Aorta (tissue), 5 donors: ENCODE measurements at regions not wholly inside any gene's neighbourhood (a gene's known extent, or its start where the extent isn't known, plus 50 kb on each side); places are given as distances from the start of the nearest gene placed in this dataset.
A peak's percentile ranks its signal among the peaks of the same experiment; 100 is the strongest.

Experiments
- ATAC-seq: fragments of 200-7000 bp; cut with Tn5 transposase; one replicate; pipeline ENCODE4 v1.9.1; 2022; ENCODE audit warnings: moderate library complexity; ENCODE audit not compliant: low FRiP score
- DNase-seq, 2 donors: peaks; one replicate each; pipeline ENCODE4 v3.0.0-alpha.2; 2020
- H3K27ac ChIP-seq, 2 donors: one replicate each; pipeline ENCODE4 v1.5.1; 2013; ENCODE audit warnings: low read length in 2 of 2, mild to moderate bottlenecking in 2 of 2, moderate library complexity in 2 of 2, control low read depth in 1 of 2, inconsistent platforms in 1 of 2, low read depth in 1 of 2
- H3K27me3 ChIP-seq, 2 donors: one replicate each; pipeline ENCODE4 v1.6.1; 2013; ENCODE audit warnings: control low read depth in 1 of 2, low read length in 1 of 2, mild to moderate bottlenecking in 1 of 2, moderate library complexity in 1 of 2; ENCODE audit not compliant: insufficient read depth in 2 of 2, control insufficient read depth in 1 of 2
- H3K36me3 ChIP-seq, 2 donors: one replicate each; pipeline ENCODE4 v1.6.1; 2013; ENCODE audit warnings: control low read depth in 1 of 2, low read length in 1 of 2, mild to moderate bottlenecking in 1 of 2; ENCODE audit not compliant: insufficient read depth in 2 of 2, control insufficient read depth in 1 of 2
- H3K4me1 ChIP-seq, 2 donors: one replicate each; pipeline ENCODE4 v1.6.1; 2013; ENCODE audit warnings: low read length in 2 of 2, control low read depth in 1 of 2, mild to moderate bottlenecking in 1 of 2, moderate library complexity in 1 of 2; ENCODE audit not compliant: insufficient read depth in 2 of 2, control insufficient read depth in 1 of 2
- H3K4me3 ChIP-seq, 2 donors: one replicate each; pipeline ENCODE4 v1.5.1; 2013; ENCODE audit warnings: low read length in 2 of 2, control low read depth in 1 of 2, mild to moderate bottlenecking in 1 of 2
- H3K9me3 ChIP-seq: one replicate; pipeline ENCODE4 v1.6.1; 2013; ENCODE audit warnings: mild to moderate bottlenecking, low read length; ENCODE audit not compliant: control insufficient read depth
- WGBS, 2 donors: extraction: QIAGEN DNeasy Blood & Tissue Kit; methylation state at CpG; one replicate each; pipeline ENCODE4 v1.1.7; 2013; 5-methylcytosine and 5-hydroxymethylcytosine counted together
- intact Hi-C, 2 donors: fragments of 100-400 bp; cut with DNase I; formaldehyde crosslinking; loops; one replicate each; pipeline versions ENCODE4 v1.14.2 to v1.15.0; 2022
- donor health status: healthy with polysubstance abuse.
- donor health status: Bipolar disorder and iron deficiency.
- donor health status: DM: no; HTN: no; CAD: no.
- donor health status: DM: no; HTN: no; CAD: no.
- donor health status: DM: yes; HTN: yes; CAD: no.

DNA sequence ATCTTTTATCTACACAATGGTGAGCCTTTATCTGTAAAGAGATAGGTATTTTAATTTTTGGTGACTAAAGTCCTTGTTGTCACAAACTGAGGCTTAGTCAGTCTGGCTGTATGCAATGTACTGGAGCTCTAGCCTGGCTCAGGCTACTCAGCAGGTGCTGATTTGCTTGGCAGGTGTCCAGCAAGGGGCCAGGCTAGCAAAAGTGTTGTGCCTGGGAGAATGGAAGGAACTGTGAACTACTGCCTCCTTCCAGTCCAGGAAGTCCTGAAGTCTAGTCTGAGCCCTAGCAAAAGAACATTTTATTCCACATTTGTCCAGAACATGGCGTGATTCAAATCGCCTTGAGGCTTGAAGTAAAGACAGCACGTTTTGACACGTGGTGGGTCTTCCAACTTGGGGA lies 260.5 kb downstream of the CCDC85A start:
- DNase-seq: peak in 1 of 2 donors; percentile 66
- H3K4me3 ChIP-seq: no peak overlapping the region
- peaks cover 2% of the 10 kb centered on the region for H3K9me3 ChIP-seq
- peaks cover 0 to 2% of the 10 kb centered on the region in 2 donors for H3K27me3 ChIP-seq
- no peaks in the 10 kb centered on the region for H3K4me1 ChIP-seq
- intact Hi-C loops: no loop called here
- H3K36me3 ChIP-seq: no peaks in the 10 kb centered on the region
- H3K27ac ChIP-seq: no peak overlapping the region
- ATAC-seq: no peak
- WGBS, 2 donors: 55 to 60% methylated on average over 4 of the region's 4 CpGs

DNA sequence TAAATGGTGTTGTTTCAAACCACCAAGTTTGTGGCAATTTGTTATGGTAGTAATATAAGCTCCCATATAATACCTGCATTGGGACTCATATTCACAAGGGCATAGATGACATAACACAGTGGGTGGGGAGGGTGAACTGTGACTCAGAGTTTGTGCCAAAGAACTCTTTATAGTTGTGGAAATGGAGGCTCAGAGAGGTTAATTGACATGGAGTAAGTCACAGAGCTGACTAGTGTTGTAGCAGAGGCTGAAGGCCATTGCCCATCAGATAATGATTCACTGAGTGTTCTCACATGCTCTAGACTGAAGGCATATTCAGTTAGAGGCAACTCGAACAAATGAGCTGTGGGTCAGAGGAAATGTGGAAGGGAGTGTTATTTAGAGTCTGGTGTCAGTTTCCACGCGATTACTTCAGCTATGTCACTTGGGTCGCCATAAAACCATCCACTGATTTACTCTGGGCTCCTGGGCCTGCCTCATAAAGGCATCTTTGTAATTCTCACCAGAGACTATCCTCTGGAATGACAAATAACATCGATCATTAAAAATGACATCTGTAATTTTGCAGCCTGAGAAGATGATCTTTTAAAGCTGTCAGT lies 264.7 kb downstream of the CCDC85A start:
- Histone ChIP-seq H3K36me3 (no peaks in the 10 kb centered on the region), H3K27me3 (no peaks in the 10 kb centered on the region), H3K4me3 (no peak overlapping the region), H3K27ac (no peak overlapping the region), H3K9me3 (peaks cover 2% of the 10 kb centered on the region), H3K4me1 (no peaks in the 10 kb centered on the region)
- ATAC-seq (no peak), DNase-seq (no peak)
- WGBS, 2 donors: 31 to 39% methylated on average over 5 of the region's 5 CpGs
- intact Hi-C loops: no loop called here

DNA sequence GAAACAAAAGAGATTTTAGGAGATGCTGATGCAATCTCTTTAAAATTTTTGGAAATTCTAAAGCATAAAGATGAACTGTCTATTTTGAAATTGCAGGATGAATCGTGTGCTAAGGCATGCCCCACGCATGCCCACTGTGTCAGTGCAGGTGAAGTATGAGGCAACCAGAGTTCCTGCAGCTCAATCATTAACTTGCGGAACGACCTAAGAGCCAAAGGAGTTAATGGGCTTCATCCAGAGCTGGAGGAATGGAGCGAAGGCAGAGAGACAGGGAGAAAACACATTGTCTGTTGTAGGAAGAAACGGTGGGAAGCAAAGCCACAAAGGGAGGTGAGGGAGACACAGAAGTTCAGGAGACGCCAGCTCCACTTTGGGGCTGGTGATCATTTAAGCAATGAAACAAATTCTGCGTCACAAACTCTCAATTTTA lies 265.2 kb downstream of the CCDC85A start:
- 29 to 35% methylated on average over 8 of the region's 8 CpGs for WGBS, 2 donors
- Histone ChIP-seq H3K9me3 (peaks cover 2% of the 10 kb centered on the region), H3K36me3 (no peaks in the 10 kb centered on the region), H3K27ac (no peak overlapping the region), H3K27me3 (no peaks in the 10 kb centered on the region), H3K4me1 (no peaks in the 10 kb centered on the region), H3K4me3 (no peak overlapping the region)
- DNase-seq: peak in 1 of 2 donors; percentile 38
- ATAC-seq: no peak
- intact Hi-C loops: no loop called here

DNA sequence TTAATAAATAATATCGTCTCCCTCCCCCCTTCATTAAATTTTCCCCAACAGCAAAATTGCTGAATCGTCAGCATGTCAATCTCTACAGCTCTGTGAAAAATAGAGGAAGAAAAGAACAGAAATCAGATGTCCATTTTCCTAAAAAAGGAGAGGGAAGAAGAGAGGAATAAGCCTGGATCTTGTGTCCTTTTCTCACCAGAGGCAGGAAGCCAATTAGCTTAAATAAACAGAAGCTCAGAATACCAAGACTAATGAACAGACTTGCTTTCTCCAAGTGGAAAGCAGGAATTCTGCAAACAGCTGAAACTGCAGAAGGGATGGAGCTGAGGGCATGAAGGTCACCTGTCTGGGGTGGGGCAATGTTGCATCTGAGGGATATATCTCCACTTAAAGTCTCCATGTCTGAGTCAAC lies 265.7 kb downstream of the CCDC85A start:
- no peak for ATAC-seq
- 38 to 52% methylated on average over 2 of the region's 2 CpGs for WGBS, 2 donors
- intact Hi-C loops: no loop called here
- H3K27ac ChIP-seq: no peak overlapping the region
- no peaks in the 10 kb centered on the region for H3K4me1 ChIP-seq
- no peaks in the 10 kb centered on the region for H3K36me3 ChIP-seq
- peaks cover 2% of the 10 kb centered on the region for H3K9me3 ChIP-seq
- no peak for DNase-seq
- no peak overlapping the region for H3K4me3 ChIP-seq
- no peaks in the 10 kb centered on the region for H3K27me3 ChIP-seq

DNA sequence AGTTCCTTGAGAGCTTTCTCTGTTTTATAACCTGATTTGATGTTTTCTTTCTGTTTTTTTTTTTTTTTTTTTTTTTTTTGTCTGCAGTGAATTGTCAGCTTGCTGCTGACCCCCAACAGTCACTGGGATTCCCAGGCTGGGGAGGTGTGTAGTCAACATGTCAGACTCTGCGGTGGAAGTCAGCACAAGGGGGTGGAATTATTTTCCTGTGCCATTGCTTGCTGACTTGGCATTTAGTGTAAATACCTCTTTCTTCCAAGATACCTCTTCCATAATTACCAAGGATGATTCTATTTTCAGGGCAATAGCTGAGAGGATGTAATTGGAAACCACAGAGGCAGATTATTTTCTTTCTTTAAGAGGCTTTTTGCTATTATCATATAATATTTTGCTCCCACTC lies 266.3 kb downstream of the CCDC85A start:
- no peaks in the 10 kb centered on the region for H3K27me3 ChIP-seq
- WGBS, 2 donors: 46% methylated on average over 1 of the region's 1 CpG
- H3K4me1 ChIP-seq: no peaks in the 10 kb centered on the region
- DNase-seq: no peak
- intact Hi-C loops: no loop called here
- no peak for ATAC-seq
- no peak overlapping the region for H3K4me3 ChIP-seq
- H3K36me3 ChIP-seq: no peaks in the 10 kb centered on the region
- H3K9me3 ChIP-seq: peaks cover 2% of the 10 kb centered on the region
- H3K27ac ChIP-seq: no peak overlapping the region

DNA sequence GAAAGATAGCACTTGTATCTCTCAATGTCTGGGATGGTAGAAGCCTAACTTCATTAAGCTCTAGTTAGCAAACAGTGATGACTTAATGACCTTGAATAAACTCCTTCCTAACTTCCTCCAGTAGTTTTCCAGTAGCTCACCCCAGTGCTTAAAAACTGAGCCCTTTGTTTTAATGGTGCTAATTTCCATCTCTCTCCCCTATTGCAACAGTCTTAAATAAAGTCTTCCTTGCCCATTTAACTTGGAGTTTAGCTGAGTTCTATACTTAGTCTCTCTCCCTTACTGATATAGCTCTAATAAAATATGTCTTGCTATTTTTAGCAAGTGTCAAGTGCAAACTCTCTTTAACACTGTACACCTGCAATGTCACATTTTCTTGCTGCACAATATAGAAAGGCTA lies 267.0 kb downstream of the CCDC85A start:
- H3K4me3 ChIP-seq: no peak overlapping the region
- no peak for ATAC-seq
- H3K36me3 ChIP-seq: no peaks in the 10 kb centered on the region
- no peaks in the 10 kb centered on the region for H3K27me3 ChIP-seq
- H3K27ac ChIP-seq: no peak overlapping the region
- H3K9me3 ChIP-seq: peaks cover 2% of the 10 kb centered on the region
- DNase-seq: no peak
- no peaks in the 10 kb centered on the region for H3K4me1 ChIP-seq
- intact Hi-C loops: no loop called here

DNA sequence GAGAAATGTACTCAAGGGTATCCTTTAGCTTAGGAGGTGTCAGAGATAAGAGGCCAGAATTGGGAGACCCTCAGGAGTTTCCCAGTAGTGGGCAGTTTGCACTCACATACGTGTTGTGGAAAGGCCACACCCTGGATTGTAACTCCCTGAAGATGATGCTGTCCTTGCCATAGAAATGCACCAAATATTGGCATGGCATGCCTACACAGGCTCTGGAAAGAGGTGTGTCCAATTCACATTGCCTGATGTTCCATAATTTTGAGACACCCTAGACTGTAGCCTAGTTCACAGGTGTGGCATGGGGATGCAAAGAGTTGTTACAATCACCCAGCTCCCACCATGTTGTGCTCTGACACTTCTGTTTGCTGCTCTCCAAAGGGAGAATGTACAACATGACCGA lies 271.9 kb downstream of the CCDC85A start:
- Histone ChIP-seq H3K27me3 (no peaks in the 10 kb centered on the region), H3K4me3 (no peak overlapping the region), H3K36me3 (no peaks in the 10 kb centered on the region), H3K27ac (no peak overlapping the region), H3K9me3 (peaks cover 2% of the 10 kb centered on the region), H3K4me1 (no peaks in the 10 kb centered on the region)
- intact Hi-C loops: no loop called here
- ATAC-seq (no peak), DNase-seq (no peak)
- 86 to 89% methylated on average over 2 of the region's 2 CpGs for WGBS, 2 donors

DNA sequence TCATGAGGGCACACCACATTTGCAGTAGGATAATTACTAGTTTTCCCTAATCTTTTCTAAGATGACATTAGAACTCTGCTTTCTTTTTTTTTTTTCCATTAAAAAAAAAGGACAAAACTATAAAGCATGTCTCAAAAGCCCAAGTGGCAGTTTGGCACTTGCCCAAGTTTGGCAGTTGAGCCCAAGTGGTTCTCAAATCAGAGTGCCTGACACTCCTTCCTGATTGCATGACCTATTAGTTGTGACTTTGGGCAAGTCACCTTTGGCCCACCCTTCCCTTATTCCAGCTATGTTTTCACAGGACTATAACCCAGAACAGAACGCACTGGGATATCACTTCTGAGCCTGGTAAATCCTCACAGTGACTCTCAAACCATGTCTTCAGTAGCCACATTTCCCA lies 273.0 kb downstream of the CCDC85A start:
- no peak for ATAC-seq
- no peaks in the 10 kb centered on the region for H3K36me3 ChIP-seq
- H3K9me3 ChIP-seq: peaks cover 2% of the 10 kb centered on the region
- no peaks in the 10 kb centered on the region for H3K27me3 ChIP-seq
- no peaks in the 10 kb centered on the region for H3K4me1 ChIP-seq
- no peak overlapping the region for H3K27ac ChIP-seq
- 82 to 84% methylated on average over 1 of the region's 1 CpG for WGBS, 2 donors
- no peak for DNase-seq
- intact Hi-C loops: no loop called here
- H3K4me3 ChIP-seq: no peak overlapping the region

DNA sequence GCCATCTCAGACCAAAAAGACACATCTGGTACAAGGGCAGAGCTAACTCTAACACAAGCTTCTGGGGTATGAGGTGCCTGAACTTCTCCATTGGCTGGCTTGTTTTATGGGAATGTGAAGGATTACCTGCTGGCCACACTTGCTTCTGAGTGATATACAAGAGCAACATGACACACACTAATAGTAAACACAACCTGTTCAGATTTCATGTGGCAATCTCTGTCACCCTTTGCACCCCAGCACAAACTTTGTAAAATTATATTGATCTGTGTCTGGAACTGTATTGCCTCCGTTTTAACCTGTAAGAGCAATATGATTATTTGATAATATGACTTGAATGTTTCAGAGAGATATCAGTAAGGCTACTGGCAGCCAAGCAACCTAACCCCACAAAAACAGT lies 276.7 kb downstream of the CCDC85A start:
- no peak for DNase-seq
- WGBS, 2 donors: 79 to 81% methylated on average over 1 of the region's 1 CpG
- intact Hi-C loops: no loop called here

More for the DNA sequence above, 276.7 kb downstream of the CCDC85A start:
- Histone ChIP-seq H3K36me3 (no peaks in the 10 kb centered on the region), H3K4me3 (no peak overlapping the region), H3K9me3 (no peaks in the 10 kb centered on the region), H3K27ac (no peak overlapping the region), H3K4me1 (no peaks in the 10 kb centered on the region), H3K27me3 (peaks cover 0 to 3% of the 10 kb centered on the region in 2 donors)
- no peak for ATAC-seq
